Globus pallidus (tissue), 1 donor: ENCODE measurements at regions not wholly inside any gene's neighbourhood (a gene's known extent, or its start where the extent isn't known, plus 50 kb on each side); places are given as distances from the start of the nearest gene placed in this dataset.
A peak's percentile ranks its signal among the peaks of the same experiment; 100 is the strongest.
"Not testable (repeated sequence)": the region's sequence is repeated elsewhere in the genome, so short reads cannot be mapped to it uniquely, and the experiment has no call there.

Source experiments
- DNase-seq: peaks from one replicate; pipeline ENCODE4 v3.0.0-alpha.2; 2015; ENCODE audit warnings: low spot score

- DNase-seq: peak; percentile 57
Observed at GRCh38 chr1:121519042-121519755, 334.4 kb downstream of the SRGAP2C start.

- DNase-seq: not testable (repeated sequence)
Observed at GRCh38 chr1:121519756-121520286, 335.0 kb downstream of the SRGAP2C start.

- DNase-seq: no peak
Observed at GRCh38 chr1:121522061-121522759, 337.4 kb downstream of the SRGAP2C start.

DNA sequence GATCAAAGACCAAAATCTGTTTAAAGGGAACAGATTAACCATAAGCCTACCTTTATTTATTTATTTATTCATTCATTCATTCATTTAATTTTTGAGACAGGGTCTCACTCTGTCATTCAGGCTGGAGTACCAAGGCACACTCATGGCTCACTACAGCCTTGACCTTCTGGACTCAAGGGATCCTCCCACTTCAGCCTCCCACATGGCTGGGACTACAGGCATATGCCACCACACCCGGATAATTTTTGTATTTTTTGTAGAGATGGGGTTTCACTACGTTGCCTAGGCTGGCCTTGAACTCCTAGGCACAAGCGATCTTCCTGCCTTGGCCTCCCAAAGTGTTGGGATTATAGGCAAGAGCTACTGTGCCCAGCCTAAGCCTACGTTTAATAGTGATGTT lies 338.3 kb downstream of the SRGAP2C start:
- DNase-seq: not testable (repeated sequence)

GRCh38 chr1:121525355-121525754 lies 340.6 kb downstream of the SRGAP2C start:
- no peak for DNase-seq

- not testable (repeated sequence) for DNase-seq
Observed at GRCh38 chr1:121528958-121529357, 344.2 kb downstream of the SRGAP2C start.

GRCh38 chr1:121530026-121530425 lies 345.3 kb downstream of the SRGAP2C start:
- not testable (repeated sequence) for DNase-seq

DNA sequence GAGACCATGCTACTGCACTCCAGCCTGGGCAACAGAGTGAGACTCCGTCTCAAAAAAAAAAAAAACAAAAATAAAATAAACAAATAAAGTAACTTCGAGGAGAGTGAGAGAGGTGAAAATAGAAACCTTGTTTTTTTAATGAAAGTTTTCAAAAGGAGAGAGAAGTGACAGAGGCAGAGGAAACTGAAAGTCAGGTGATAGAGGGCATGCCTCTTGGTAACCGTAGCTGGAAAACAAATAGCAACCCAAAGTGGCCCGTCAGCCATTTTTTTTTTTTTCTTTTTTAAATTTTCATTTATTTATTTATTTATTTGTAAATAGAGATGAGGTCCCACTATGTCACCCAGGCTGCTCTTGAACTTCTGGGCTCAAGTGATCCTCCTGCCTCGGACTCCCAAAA lies 347.0 kb downstream of the SRGAP2C start:
- DNase-seq: not testable (repeated sequence)

DNA sequence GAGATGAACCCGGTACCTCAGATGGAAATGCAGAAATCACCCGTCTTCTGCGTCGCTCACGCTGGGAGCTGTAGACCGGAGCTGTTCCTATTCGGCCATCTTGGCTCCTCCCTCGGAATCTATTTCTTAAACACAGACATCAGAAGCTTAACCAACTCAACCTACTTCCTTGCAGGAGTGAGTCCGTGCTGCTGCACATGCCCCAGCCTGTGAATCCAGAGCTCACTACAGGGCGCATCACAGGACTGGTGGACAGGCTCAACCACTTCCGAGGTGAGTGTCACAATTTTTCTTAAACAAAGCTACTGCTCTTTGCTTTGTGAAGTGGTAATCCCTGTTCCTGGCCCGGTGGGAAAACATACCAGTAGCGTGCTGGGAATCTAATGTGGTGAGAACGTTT lies 353.4 kb downstream of the SRGAP2C start:
- not testable (repeated sequence) for DNase-seq

GRCh38 chr1:121538943-121539575 lies 354.3 kb downstream of the SRGAP2C start:
- DNase-seq: no peak

DNA sequence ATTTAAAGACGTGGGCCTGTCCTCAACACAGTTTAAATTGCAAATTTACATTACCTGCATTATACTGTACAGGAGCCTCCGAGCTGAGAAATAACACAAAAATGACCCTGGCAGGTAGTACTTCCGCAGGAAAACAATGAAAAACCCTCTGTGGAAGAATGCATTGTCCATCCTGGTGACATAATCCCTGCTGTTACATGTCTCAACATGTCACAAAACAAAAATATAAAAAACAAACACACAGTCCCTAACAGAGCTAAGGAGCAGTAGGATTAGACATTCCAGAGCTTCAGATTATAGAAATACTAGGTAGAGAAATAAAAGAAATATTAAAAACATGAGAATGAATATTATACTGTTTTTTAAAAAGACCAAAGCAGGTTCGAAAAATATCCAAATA lies 359.2 kb downstream of the SRGAP2C start:
- DNase-seq: not testable (repeated sequence)

DNA sequence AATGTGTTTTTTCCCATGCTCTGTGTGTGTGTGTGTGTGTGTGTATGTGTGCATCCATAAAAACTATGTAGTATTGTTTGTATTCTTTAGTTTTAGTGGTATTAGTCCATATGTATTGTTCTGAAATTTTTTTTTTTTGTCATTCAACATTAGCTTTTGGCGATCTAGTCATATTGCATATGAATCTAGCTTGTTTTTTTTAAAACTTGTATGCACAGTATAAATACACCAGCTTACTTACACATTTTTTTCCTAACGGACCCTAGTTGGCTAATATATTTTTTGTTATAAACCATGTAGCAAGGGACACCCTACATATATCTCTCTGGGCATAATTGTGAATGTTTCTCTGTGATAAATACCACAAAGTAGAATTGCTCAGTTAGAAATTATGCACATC lies 359.7 kb downstream of the SRGAP2C start:
- no peak for DNase-seq

DNA sequence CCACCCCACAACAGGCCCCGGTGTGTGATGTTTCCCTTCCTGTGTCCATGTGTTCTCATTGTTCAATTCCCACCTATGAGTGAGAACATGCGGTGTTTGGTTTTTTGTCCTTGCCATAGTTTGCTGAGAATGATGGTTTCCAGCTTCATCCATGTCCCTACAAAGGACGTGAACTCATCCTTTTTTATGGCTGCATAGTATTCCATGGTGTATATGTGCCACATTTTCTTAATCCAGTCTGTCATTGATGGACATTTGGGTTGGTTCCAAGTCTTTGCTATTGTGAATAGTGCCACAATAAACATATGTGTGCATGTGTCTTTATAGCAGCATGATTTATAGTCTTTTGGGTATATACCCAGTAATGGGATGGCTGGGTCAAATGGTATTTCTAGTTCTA lies 361.1 kb downstream of the SRGAP2C start:
- DNase-seq: not testable (repeated sequence)

GRCh38 chr1:121546830-121547591 lies 362.2 kb downstream of the SRGAP2C start:
- DNase-seq: no peak

GRCh38 chr1:121547726-121548125 lies 363.0 kb downstream of the SRGAP2C start:
- DNase-seq: not testable (repeated sequence)

GRCh38 chr1:121550817-121551216 lies 366.0 kb downstream of the SRGAP2C start:
- not testable (repeated sequence) for DNase-seq

DNA sequence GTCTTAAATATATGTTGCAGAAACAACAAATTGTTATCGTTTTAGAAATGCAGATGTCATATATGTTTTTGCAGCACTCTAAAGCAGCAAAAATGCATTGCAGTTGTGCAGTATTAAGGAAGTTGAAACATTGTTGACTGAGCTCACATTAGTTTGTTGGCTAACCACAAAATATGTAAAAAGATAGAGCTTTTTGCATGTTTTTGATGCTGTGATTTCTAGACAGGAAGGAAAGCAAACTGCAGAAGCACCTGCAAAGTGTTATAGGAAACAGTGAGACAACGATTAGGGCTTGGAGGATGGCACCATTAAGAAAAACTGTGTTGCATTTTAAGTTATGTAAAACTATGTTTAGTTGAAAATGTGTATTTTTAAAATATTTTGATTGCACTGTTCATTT lies 366.7 kb downstream of the SRGAP2C start:
- DNase-seq: not testable (repeated sequence)

- not testable (repeated sequence) for DNase-seq
Observed at GRCh38 chr1:121556560-121556959, 371.8 kb downstream of the SRGAP2C start.

DNA sequence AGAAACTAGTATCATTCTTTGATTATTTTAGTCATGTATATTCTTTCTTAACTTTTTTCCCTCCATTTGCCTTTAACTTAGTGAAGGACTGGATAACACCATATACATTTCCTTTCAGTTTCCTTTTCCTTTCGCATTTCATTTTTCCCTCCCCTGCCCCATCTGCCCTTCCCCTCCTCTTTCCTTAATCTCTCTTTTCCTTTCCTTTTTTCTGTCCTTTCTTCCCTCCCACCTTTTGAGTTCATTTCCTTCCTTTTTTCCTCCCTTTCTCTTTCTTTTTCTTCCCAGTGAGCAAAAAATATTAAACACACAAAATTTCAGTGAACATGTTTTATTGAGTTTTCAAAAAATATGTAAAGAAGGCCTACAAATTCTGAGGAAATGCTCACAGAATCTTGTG lies 373.3 kb downstream of the SRGAP2C start:
- not testable (repeated sequence) for DNase-seq

- peak; percentile 6 for DNase-seq
Observed at GRCh38 chr1:121558514-121558913, 373.7 kb downstream of the SRGAP2C start.

DNA sequence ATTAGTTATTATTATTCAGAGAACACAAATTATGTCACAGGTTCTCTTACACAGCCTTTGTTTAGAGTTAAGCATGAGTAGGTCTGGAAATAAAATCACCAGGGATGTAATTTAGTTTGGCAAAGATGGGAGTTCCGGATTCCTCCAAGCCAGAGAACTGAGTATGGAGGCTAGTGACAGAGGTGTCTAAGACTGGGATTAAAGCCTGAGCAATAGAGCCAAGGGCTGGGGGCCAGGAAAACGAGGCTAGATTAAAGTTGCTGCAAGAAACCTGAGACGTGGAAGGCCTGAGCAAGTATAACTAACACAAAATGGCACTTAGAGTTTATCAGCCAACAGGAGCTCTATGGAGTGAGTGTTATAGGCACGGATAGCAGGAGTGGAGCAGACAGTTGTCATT lies 381.6 kb downstream of the SRGAP2C start:
- no peak for DNase-seq

DNA sequence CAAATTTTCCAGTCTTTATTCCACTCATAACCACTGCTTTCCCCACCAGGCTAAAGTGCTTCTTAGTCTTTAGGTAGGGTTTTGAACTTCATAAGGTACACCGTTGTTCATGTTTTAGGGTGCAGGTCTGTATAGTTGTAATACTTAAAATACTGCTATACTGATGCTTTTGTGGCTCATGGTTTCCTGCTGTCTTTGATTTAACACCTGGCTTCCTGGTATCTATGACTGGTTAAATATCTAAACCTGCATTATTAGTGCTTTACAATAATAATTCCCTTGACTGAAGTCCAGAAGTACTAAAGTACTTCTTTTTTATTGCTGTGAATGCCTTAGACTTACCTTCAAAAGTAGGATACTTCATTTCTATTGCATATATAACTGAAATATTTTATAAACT lies 384.7 kb downstream of the SRGAP2C start:
- no peak for DNase-seq
